Neutrophil (primary cell): ENCODE measurements at regions not wholly inside any gene's neighbourhood (a gene's known extent, or its start where the extent isn't known, plus 50 kb on each side); places are given as distances from the start of the nearest gene placed in this dataset.

ENCODE experiments used
- H3K27ac ChIP-seq: fragments of 200-600 bp; sonication (generic); 2 replicates; pipeline ENCODE4 v1.5.1; 2016; ENCODE audit warnings: mild to moderate bottlenecking, moderate library complexity
- H3K27me3 ChIP-seq: fragments of 200-600 bp; sonication (generic); 2 replicates; pipeline ENCODE4 v1.6.0; 2016; ENCODE audit warnings: mild to moderate bottlenecking
- H3K36me3 ChIP-seq: fragments of 200-600 bp; sonication (generic); 2 replicates; pipeline ENCODE4 v1.5.1; 2017
- H3K4me1 ChIP-seq, 2 experiments: fragments of 200-600 bp in 1 of 2; sonication (generic) in 1 of 2; 1 replicate in 1 of 2; 2 replicates in 1 of 2; pipeline versions ENCODE4 v1.5.1 to v1.6.1; 2013 to 2016; ENCODE audit warnings: low read depth in 1 of 2, low read length in 1 of 2, mild to moderate bottlenecking in 1 of 2, moderate library complexity in 1 of 2; ENCODE audit not compliant: control insufficient read depth in 1 of 2, insufficient read depth in 1 of 2
- H3K4me3 ChIP-seq, 2 experiments: fragments of 200-600 bp in 1 of 2; sonication (generic) in 1 of 2; 1 replicate in 1 of 2; 2 replicates in 1 of 2; pipeline ENCODE4 v1.5.1; 2013 to 2016; ENCODE audit warnings: low read depth in 1 of 2, low read length in 1 of 2, mild to moderate bottlenecking in 1 of 2, moderate library complexity in 1 of 2
- H3K9me3 ChIP-seq: fragments of 200-600 bp; sonication (generic); 2 replicates; pipeline ENCODE4 v1.5.1; 2016
- CTCF ChIP-seq: fragments of 200-600 bp; sonication (generic); IDR thresholded peaks from 2 replicates; pipeline ENCODE4 v1.5.1; 2016; ENCODE audit warnings: antibody characterized with exemption

DNA sequence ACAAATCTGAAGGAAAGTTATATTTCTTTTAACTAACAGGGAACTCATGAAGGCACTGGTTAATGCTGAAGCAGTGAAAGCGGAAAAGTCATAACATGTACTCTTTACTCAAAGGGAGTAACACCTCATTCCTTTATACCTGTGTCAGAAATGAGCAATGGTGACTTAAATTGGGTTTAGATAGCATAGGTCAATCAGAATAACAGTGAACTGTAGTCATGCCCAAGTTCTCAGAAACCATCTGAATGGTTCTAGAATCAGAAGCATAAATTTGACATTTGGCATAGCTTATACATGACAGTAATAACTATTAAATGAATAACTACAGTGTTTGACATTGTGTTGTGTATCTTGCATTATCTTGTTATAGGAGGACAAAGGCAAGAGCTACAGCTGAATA, 382.0 kb downstream of the NUF2 start:
- Histone ChIP-seq H3K4me1 (no peaks in the 10 kb centered on the region), H3K9me3 (no peaks in the 10 kb centered on the region), H3K36me3 (no peaks in the 10 kb centered on the region), H3K27me3 (no peaks in the 10 kb centered on the region), H3K4me3 (no peak overlapping the region), H3K27ac (no peak overlapping the region)
- TF ChIP-seq CTCF = no peak

- no peak overlapping the region for H3K4me3 ChIP-seq
- TF ChIP-seq CTCF = no peak
- no peaks in the 10 kb centered on the region for H3K9me3 ChIP-seq
- H3K4me1 ChIP-seq = no peaks in the 10 kb centered on the region
- no peaks in the 10 kb centered on the region for H3K36me3 ChIP-seq
- no peaks in the 10 kb centered on the region for H3K27me3 ChIP-seq
- H3K27ac ChIP-seq = no peak overlapping the region
Observed at GRCh38 chr1:163706915-163707314, 385.2 kb downstream of the NUF2 start.

- Histone ChIP-seq H3K4me1 (no peaks in the 10 kb centered on the region), H3K27me3 (no peaks in the 10 kb centered on the region), H3K4me3 (no peak overlapping the region), H3K27ac (no peak overlapping the region), H3K9me3 (no peaks in the 10 kb centered on the region), H3K36me3 (no peaks in the 10 kb centered on the region)
- TF ChIP-seq CTCF = no peak
Observed at GRCh38 chr1:163709636-163710035, 387.9 kb downstream of the NUF2 start.

GRCh38 chr1:163712321-163712720, 390.6 kb downstream of the NUF2 start:
- no peak overlapping the region for H3K4me3 ChIP-seq
- no peak for TF ChIP-seq CTCF
- no peaks in the 10 kb centered on the region for H3K9me3 ChIP-seq
- H3K27ac ChIP-seq = no peak overlapping the region
- no peaks in the 10 kb centered on the region for H3K4me1 ChIP-seq
- no peaks in the 10 kb centered on the region for H3K27me3 ChIP-seq
- no peaks in the 10 kb centered on the region for H3K36me3 ChIP-seq

DNA sequence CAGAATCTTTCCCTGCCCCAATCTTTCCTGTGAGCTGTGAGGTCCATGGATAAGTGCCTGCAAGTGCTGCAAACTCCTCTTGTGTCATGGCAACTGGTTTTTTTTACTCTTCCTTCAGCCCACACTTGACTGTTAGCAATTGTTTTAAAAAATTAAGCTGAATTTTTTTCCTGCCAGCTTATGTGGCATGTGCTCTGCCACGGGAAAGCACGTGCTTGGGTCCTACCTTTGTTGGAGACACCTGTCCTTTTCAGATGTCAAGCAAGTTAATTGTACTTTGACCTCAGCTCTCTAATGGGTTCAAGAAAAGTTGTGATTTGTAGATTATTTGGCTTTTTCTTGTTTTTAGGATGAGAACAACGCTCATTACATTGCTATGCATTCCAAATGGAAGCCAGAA, 398.5 kb downstream of the NUF2 start:
- no peaks in the 10 kb centered on the region for H3K9me3 ChIP-seq
- H3K36me3 ChIP-seq = no peaks in the 10 kb centered on the region
- no peaks in the 10 kb centered on the region for H3K27me3 ChIP-seq
- H3K4me3 ChIP-seq = no peak overlapping the region
- no peaks in the 10 kb centered on the region for H3K4me1 ChIP-seq
- no peak for TF ChIP-seq CTCF
- H3K27ac ChIP-seq = no peak overlapping the region

- TF ChIP-seq CTCF = no peak
- Histone ChIP-seq H3K9me3 (no peaks in the 10 kb centered on the region), H3K27ac (no peak overlapping the region), H3K4me3 (no peak overlapping the region), H3K36me3 (no peaks in the 10 kb centered on the region), H3K27me3 (no peaks in the 10 kb centered on the region), H3K4me1 (no peaks in the 10 kb centered on the region)
Observed at GRCh38 chr1:163725551-163725950, 403.8 kb downstream of the NUF2 start.
